SU-DHL-6 (cell line): ENCODE measurements at regions not wholly inside any gene's neighbourhood (a gene's known extent, or its start where the extent isn't known, plus 50 kb on each side); places are given as distances from the start of the nearest gene placed in this dataset.

Experiments used
- H2AFZ ChIP-seq: fragments of 200-600 bp; sonication (generic); 2 replicates; pipeline ENCODE4 v1.6.1; 2014; ENCODE audit warnings: low read depth, mild to moderate bottlenecking, moderate library complexity, mixed read lengths, antibody characterized with exemption, low read length; ENCODE audit not compliant: severe bottlenecking
- H3F3A ChIP-seq: fragments of 200-600 bp; shearing (Covaris generic); 2 replicates; pipeline ENCODE4 v1.6.0; 2016; ENCODE audit warnings: antibody characterized with exemption, mild to moderate bottlenecking; ENCODE audit not compliant: insufficient read depth
- H3K27ac ChIP-seq: fragments of 200-600 bp; sonication (generic); 2 replicates; pipeline ENCODE4 v1.5.1; 2016; ENCODE audit warnings: low read depth, mild to moderate bottlenecking, low read length, moderate library complexity, mixed read lengths
- H3K27me3 ChIP-seq: fragments of 200-600 bp; sonication (generic), shearing (Covaris generic); 2 replicates; pipeline ENCODE4 v1.6.0; 2014; ENCODE audit warnings: mild to moderate bottlenecking, low read length
- H3K36me3 ChIP-seq: fragments of 200-600 bp; sonication (generic); 2 replicates; pipeline ENCODE4 v1.6.1; 2014; ENCODE audit warnings: mild to moderate bottlenecking, low read length, mixed read lengths
- H3K4me2 ChIP-seq: fragments of 300-600, 200-600 bp; shearing (Covaris generic), sonication (generic); 2 replicates; pipeline ENCODE4 v1.6.0; 2014; ENCODE audit warnings: low read length, low read depth, mild to moderate bottlenecking; ENCODE audit not compliant: poor library complexity, severe bottlenecking
- H3K4me3 ChIP-seq: fragments of 200-600 bp; sonication (generic); 2 replicates; pipeline ENCODE4 v1.5.1; 2014; ENCODE audit warnings: antibody characterized with exemption, low read length, mild to moderate bottlenecking, mixed read lengths; ENCODE audit not compliant: insufficient read depth, poor library complexity, severe bottlenecking
- H3K79me2 ChIP-seq: fragments of 200-600 bp; sonication (generic); 2 replicates; pipeline ENCODE4 v1.6.1; 2014; ENCODE audit warnings: mild to moderate bottlenecking, low read length, moderate library complexity; ENCODE audit not compliant: insufficient read depth
- H3K9ac ChIP-seq: fragments of 200-600 bp; sonication (generic); 2 replicates; pipeline ENCODE4 v1.7.0; 2014; ENCODE audit warnings: mild to moderate bottlenecking, low read length
- H3K9me2 ChIP-seq: fragments of 200-600 bp; sonication (generic); replicated peaks from 2 replicates; pipeline ENCODE4 v1.6.1; 2014; ENCODE audit warnings: low read length; ENCODE audit not compliant: insufficient read depth
- H3K9me3 ChIP-seq: fragments of 200-600 bp; sonication (generic); 2 replicates; pipeline ENCODE4 v1.6.1; 2014; ENCODE audit warnings: low read length, mixed read lengths; ENCODE audit not compliant: insufficient read depth
- H4K20me1 ChIP-seq: fragments of 200-600 bp; sonication (generic); 2 replicates; pipeline ENCODE4 v1.6.1; 2014; ENCODE audit warnings: low read depth, mild to moderate bottlenecking, antibody characterized with exemption, low read length, moderate library complexity, mixed read lengths
- CTCF ChIP-seq: fragments of 200-600 bp; sonication (generic); IDR thresholded peaks from one replicate; pipeline ENCODE4 v1.5.1; 2017; ENCODE audit warnings: antibody characterized with exemption, mild to moderate bottlenecking, low read length, moderate library complexity; ENCODE audit not compliant: insufficient read depth, poor library complexity, severe bottlenecking
- EZH2phosphoT487 ChIP-seq: fragments of 200-600 bp; sonication (generic), shearing (Covaris generic); conservative IDR thresholded peaks from 2 replicates; pipeline ENCODE4 v1.6.1; 2018; ENCODE audit warnings: mild to moderate bottlenecking, antibody characterized with exemption, low read length, moderate library complexity, mixed read lengths

- H3K9ac ChIP-seq = no peak overlapping the region
- H3F3A ChIP-seq = no peaks in the 10 kb centered on the region
- no peaks in the 10 kb centered on the region for H3K36me3 ChIP-seq
- no peak overlapping the region for H2AFZ ChIP-seq
- H3K27ac ChIP-seq = no peak overlapping the region
- H3K9me2 ChIP-seq = no peaks in the 10 kb centered on the region
- H4K20me1 ChIP-seq = no peaks in the 10 kb centered on the region
- no peaks in the 10 kb centered on the region for H3K27me3 ChIP-seq
- H3K9me3 ChIP-seq = peaks cover 4% of the 10 kb centered on the region; the same call in 1 of the 2 replicates
- TF ChIP-seq CTCF (no peak), EZH2phosphoT487 (no peak)
- H3K79me2 ChIP-seq = no peaks in the 10 kb centered on the region
- no peak overlapping the region for H3K4me2 ChIP-seq
- no peak overlapping the region for H3K4me3 ChIP-seq
These were observed 943.6 kb downstream of the LRFN5 start for GRCh38 chr14:42550310-42550709.

- H3K4me3 ChIP-seq = no peak overlapping the region
- no peak overlapping the region for H3K9ac ChIP-seq
- no peaks in the 10 kb centered on the region for H4K20me1 ChIP-seq
- H2AFZ ChIP-seq = no peak overlapping the region
- TF ChIP-seq EZH2phosphoT487 (no peak), CTCF (no peak)
- H3K9me2 ChIP-seq = no peaks in the 10 kb centered on the region
- no peaks in the 10 kb centered on the region for H3F3A ChIP-seq
- H3K9me3 ChIP-seq = peaks cover 4% of the 10 kb centered on the region; the same call in 1 of the 2 replicates
- H3K27me3 ChIP-seq = no peaks in the 10 kb centered on the region
- no peaks in the 10 kb centered on the region for H3K79me2 ChIP-seq
- no peak overlapping the region for H3K4me2 ChIP-seq
- H3K27ac ChIP-seq = no peak overlapping the region
- H3K36me3 ChIP-seq = no peaks in the 10 kb centered on the region
These were observed 941.7 kb downstream of the LRFN5 start for GRCh38 chr14:42548349-42548748.

- no peak overlapping the region for H3K9ac ChIP-seq
- H3K9me3 ChIP-seq = no peaks in the 10 kb centered on the region
- H3K9me2 ChIP-seq = no peaks in the 10 kb centered on the region
- H3K27ac ChIP-seq = no peak overlapping the region
- no peaks in the 10 kb centered on the region for H3K36me3 ChIP-seq
- peak overlapping the region; percentile 19 for H2AFZ ChIP-seq
- H3K27me3 ChIP-seq = no peaks in the 10 kb centered on the region
- TF ChIP-seq EZH2phosphoT487 = no peak
- no peak for TF ChIP-seq CTCF
- no peak overlapping the region for H3K4me3 ChIP-seq
- no peaks in the 10 kb centered on the region for H4K20me1 ChIP-seq
- H3F3A ChIP-seq = no peaks in the 10 kb centered on the region
- no peaks in the 10 kb centered on the region for H3K79me2 ChIP-seq
- no peak overlapping the region for H3K4me2 ChIP-seq
These were observed 939.0 kb downstream of the LRFN5 start for GRCh38 chr14:42545636-42546035.
